ENCODE measurements at regions not wholly inside any gene's neighbourhood (a gene's known extent, or its start where the extent isn't known, plus 50 kb on each side); places are given as distances from the start of the nearest gene placed in this dataset.

DNA sequence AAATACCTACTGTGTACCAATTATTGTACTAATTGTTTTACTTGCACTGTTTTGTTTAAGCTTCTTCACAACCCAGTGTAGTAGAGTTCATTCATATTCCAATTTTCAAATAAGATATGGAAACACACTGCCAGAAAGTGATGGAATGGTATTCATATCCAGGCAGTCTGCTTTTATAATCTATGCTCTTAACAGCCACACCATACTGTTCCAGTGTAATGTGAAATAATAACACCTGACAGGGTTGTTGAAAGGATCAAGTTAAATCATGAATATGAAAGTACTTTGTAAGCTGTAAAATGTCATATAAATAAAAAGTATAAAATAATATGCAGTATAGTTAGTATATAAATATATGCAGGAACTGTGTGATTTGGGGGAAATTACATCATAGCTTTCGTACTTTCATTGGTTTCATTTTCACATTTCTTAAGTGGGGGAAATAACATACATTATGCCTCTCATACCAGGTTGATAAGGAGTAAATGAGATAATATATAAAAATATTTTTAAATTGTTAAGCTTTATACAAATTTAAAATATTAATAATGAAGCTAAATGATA lies 230.8 kb downstream of the TANC2 start:
- no peak for TF ChIP-seq EZH2 (IDR thresholded peaks at IDR 0.05)
- TF ChIP-seq POLR2AphosphoS5 (IDR thresholded peaks at IDR 0.05; ENCODE audit: borderline replicate concordance, low read depth, low read length), result no peak
